ENCODE measurements at regions not wholly inside any gene's neighbourhood (a gene's known extent, or its start where the extent isn't known, plus 50 kb on each side); places are given as distances from the start of the nearest gene placed in this dataset.
"Not testable (repeated sequence)": the region's sequence is repeated elsewhere in the genome, so short reads cannot be mapped to it uniquely, and the experiment has no call there.

DNA sequence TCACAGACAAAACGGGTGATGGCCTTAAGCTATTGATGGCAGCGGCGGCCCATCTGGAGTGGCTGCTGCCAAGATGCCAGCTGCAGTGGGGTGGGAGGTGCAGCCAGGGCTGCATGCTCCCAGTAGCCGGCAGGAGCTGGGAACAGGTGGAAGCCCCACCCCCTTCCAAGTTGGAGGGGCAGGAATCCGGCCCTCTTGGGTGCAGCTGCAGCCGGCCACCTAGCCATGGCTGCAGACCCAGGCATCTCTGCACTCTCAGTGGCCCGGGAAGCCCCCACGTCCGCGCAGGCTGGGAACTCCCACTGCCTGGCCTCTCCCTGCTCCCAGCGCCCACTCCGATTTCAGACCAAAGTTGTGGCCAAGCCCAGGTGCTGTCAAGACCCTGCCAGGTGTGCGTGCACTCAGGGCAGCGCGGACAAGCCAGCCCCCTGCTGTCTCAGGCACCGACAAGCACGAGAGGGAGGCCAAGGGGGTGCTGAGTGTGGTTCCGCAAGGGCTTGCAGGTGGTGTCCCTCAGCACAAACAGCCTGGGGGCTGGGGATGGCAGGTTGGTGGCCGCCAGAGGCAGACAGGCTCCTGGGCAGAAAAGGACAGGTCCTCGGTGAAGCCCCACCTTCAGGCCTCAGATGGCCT is 115.1 kb upstream of the TSLP start:
- no peak for DNase-seq (ENCODE audit: low read depth in 1 of 2, low spot score in 1 of 2)
- TF ChIP-seq JUND (IDR thresholded peaks at IDR 0.05; ENCODE audit: low read depth), result no peak
- in situ Hi-C loops (cut with HindIII; ENCODE audit: low pct_unique_long_range_greater_than_20kb, low sequenced_read_pairs), result no loop called here

- in situ Hi-C loops (cut with HindIII; ENCODE audit: low pct_unique_long_range_greater_than_20kb, low sequenced_read_pairs), result no loop called here
- no peak for TF ChIP-seq JUND (IDR thresholded peaks at IDR 0.05; ENCODE audit: low read depth)
- DNase-seq (ENCODE audit: low read depth in 1 of 2, low spot score in 1 of 2), result no peak
Measured at GRCh38 chr5:110956913-110957813, 114.3 kb upstream of the TSLP start.

GRCh38 chr5:110957934-110958333 is 113.6 kb upstream of the TSLP start:
- DNase-seq (ENCODE audit: low read depth in 1 of 2, low spot score in 1 of 2), result no peak
- in situ Hi-C loops (cut with HindIII; ENCODE audit: low pct_unique_long_range_greater_than_20kb, low sequenced_read_pairs), result no loop called here
- TF ChIP-seq JUND (IDR thresholded peaks at IDR 0.05; ENCODE audit: low read depth), result no peak

GRCh38 chr5:110963495-110963894 is 108.0 kb upstream of the TSLP start:
- in situ Hi-C loops (cut with HindIII; ENCODE audit: low pct_unique_long_range_greater_than_20kb, low sequenced_read_pairs), result no loop called here
- DNase-seq (ENCODE audit: low read depth in 1 of 2, low spot score in 1 of 2), result no peak
- no peak for TF ChIP-seq JUND (IDR thresholded peaks at IDR 0.05; ENCODE audit: low read depth)

DNA sequence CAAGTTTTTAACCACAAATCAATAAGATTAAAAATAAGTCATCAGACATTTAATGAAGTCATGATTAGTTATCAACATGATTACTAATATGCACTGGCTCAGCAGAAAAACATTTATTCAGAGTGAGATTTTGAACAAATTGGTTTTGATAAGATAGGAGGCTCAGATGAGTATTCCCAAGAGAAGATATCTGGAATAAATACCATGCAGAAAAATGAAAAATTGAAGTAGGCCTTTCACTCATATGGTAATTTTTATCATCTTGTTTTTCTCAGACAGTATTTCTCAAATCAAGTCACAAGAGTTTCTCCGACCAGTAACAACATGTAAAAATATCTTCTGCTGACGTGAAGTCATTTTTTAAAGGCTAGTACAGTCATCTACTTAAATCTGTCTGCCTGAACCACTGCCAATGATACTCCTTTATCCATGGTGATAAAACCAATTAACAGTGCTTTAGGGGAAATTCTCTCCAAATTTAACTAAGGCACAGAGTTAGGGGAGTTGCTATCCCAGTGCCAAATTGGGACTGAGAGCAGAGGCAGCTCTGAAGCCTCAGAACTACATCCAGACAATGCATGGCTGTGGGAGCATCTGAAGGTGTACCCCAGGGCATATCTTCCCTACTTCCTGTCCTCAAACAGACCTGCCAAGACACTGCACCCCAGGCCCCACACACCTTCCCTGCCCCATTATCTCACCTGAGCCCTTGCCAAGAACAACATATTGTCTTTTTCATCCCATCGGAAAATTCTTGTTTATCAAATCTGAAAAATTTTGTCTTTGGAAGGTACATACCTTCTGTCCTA is 105.5 kb upstream of the TSLP start:
- in situ Hi-C loops (cut with HindIII; ENCODE audit: low pct_unique_long_range_greater_than_20kb, low sequenced_read_pairs), result no loop called here
- DNase-seq (ENCODE audit: low read depth in 1 of 2, low spot score in 1 of 2), result no peak

DNA sequence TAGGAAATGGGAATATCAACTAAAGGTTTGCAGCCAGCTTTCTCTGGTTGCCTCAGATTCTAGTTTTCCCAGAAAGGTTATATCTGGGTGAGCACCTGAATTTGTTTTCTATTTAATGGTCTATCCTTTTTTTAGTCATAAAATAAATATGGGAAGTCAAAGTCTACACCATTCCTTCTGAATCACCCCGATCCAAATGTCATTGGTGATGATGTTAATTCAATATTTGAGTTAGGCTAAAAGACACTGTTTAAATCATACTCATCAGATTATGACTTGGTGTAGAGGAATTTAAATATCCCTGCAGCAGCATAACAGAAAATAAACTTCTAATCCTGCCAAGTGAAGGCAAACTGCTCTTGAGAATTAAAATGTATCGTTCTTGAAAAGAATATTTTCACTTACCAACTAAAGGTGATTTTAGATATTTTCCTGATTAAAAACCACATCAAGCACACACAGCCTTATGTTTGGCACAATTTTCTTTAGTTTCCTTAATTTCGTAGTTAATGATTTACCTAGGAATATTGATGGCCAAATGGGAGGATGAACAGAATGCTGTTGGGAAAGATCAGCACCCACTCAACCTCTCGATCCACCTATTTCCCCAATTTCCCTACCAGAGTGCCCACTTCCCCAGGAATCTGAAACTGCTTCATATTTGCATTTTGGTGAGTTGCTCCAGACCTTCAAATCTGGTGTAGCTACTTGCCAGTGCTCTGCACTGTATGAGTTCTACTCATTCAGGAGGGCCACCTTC is 103.1 kb upstream of the TSLP start:
- DNase-seq (ENCODE audit: low read depth in 1 of 2, low spot score in 1 of 2), result no peak
- no peak for TF ChIP-seq JUND (IDR thresholded peaks at IDR 0.05; ENCODE audit: low read depth)
- in situ Hi-C loops (cut with HindIII; ENCODE audit: low pct_unique_long_range_greater_than_20kb, low sequenced_read_pairs), result no loop called here

More for the DNA sequence above, 105.5 kb upstream of the TSLP start:
- no peak for TF ChIP-seq JUND (IDR thresholded peaks at IDR 0.05; ENCODE audit: low read depth)

- in situ Hi-C loops (cut with HindIII; ENCODE audit: low pct_unique_long_range_greater_than_20kb, low sequenced_read_pairs), result no loop called here
- no peak for DNase-seq (ENCODE audit: low read depth in 1 of 2, low spot score in 1 of 2)
- TF ChIP-seq JUND (IDR thresholded peaks at IDR 0.05; ENCODE audit: low read depth), result no peak
Measured at GRCh38 chr5:110969502-110969901, 102.0 kb upstream of the TSLP start.

DNA sequence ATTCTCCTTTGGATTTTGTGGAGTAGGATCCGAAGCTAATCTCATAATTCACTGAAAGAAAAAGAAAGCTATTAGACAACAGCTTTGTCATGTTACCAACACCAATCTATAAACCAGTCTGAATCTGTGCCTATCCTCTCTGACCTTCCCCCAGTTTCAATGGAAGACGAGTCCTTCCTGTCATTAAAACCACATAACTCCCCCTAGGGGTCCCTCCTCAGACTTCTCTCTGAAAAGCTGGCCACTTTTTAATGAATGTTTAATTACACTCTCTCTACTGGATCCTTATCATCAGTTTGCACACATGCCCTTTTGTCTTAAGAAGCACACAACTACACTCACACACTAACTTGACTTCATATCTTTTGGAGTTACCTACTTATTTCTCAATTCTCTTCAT is 98.0 kb upstream of the TSLP start:
- DNase-seq (ENCODE audit: low read depth in 1 of 2, low spot score in 1 of 2), result no peak
- in situ Hi-C loops (cut with HindIII; ENCODE audit: low pct_unique_long_range_greater_than_20kb, low sequenced_read_pairs), result no loop called here
- TF ChIP-seq JUND (IDR thresholded peaks at IDR 0.05; ENCODE audit: low read depth), result no peak

GRCh38 chr5:110977915-110978314 is 93.6 kb upstream of the TSLP start:
- DNase-seq (ENCODE audit: low read depth in 1 of 2, low spot score in 1 of 2), result no peak
- in situ Hi-C loops (cut with HindIII; ENCODE audit: low pct_unique_long_range_greater_than_20kb, low sequenced_read_pairs), result no loop called here
- TF ChIP-seq JUND (IDR thresholded peaks at IDR 0.05; ENCODE audit: low read depth), result no peak

- DNase-seq (ENCODE audit: low read depth in 1 of 2, low spot score in 1 of 2); in situ Hi-C loops (cut with HindIII; ENCODE audit: low pct_unique_long_range_greater_than_20kb, low sequenced_read_pairs): not testable (repeated sequence)
Measured at GRCh38 chr5:110985882-110986281, 85.6 kb upstream of the TSLP start.

DNA sequence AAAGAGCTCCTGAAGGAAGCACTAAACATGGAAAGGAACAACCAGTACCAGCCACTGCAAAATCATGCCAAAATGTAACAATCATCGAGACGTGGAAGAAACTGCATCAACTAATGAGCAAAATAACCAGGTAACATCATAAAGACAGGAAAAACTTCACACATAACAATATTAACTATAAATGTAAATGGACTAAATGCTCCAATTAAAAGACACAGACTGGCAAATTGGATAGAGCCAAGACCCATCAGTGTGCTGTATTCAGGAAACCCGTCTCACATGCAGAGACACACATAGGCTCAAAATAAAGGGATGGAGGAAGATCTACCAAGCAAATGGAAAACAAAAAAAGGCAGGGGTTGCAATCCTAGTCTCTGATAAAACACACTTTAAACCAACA is 83.9 kb upstream of the TSLP start:
- in situ Hi-C loops (cut with HindIII; ENCODE audit: low pct_unique_long_range_greater_than_20kb, low sequenced_read_pairs); DNase-seq (ENCODE audit: low read depth in 1 of 2, low spot score in 1 of 2): not testable (repeated sequence)

DNA sequence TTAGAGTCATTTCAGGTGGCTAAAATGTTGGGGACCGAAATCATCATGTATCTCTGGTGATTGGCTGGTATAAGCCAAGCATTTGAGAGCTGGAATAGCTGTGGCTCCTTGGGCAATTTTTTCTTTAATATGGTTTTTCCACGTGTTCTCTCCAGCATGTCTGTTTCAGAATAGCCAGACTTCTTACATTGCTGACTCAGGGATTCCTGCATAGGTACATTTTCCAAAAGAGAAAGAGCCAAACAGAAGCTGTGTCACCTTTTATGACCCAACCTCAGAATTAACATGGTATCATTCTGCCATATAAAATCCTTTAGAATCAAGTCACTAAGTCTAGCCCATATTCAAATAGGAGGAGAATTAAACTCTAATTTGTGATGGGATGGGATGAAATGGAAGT is 74.8 kb upstream of the TSLP start:
- TF ChIP-seq JUND (IDR thresholded peaks at IDR 0.05; ENCODE audit: low read depth), result no peak
- in situ Hi-C loops (cut with HindIII; ENCODE audit: low pct_unique_long_range_greater_than_20kb, low sequenced_read_pairs), result no loop called here
- DNase-seq (ENCODE audit: low read depth in 1 of 2, low spot score in 1 of 2), result no peak
